ES-I3 (cell line): ENCODE measurements at regions not wholly inside any gene's neighbourhood (a gene's known extent, or its start where the extent isn't known, plus 50 kb on each side); places are given as distances from the start of the nearest gene placed in this dataset.

Experiments used
- H3K36me3 ChIP-seq: 2 replicates; pipeline ENCODE4 v1.6.1; 2013; ENCODE audit warnings: mild to moderate bottlenecking, low read length, control low read depth, moderate library complexity; ENCODE audit not compliant: insufficient read depth
- H3K4me1 ChIP-seq: 2 replicates; pipeline ENCODE4 v1.6.1; 2013; ENCODE audit warnings: mild to moderate bottlenecking, control low read depth, low read length; ENCODE audit not compliant: insufficient read depth
- H3K9ac ChIP-seq: 2 replicates; pipeline ENCODE4 v1.6.1; 2013; ENCODE audit warnings: low read depth, mild to moderate bottlenecking, low read length, moderate library complexity
- H3K9me3 ChIP-seq: 2 replicates; pipeline ENCODE4 v1.6.1; 2013; ENCODE audit warnings: mild to moderate bottlenecking, low read length, moderate library complexity; ENCODE audit not compliant: control insufficient read depth, insufficient read depth

- Histone ChIP-seq H3K9ac (no peak overlapping the region), H3K9me3 (no peaks in the 10 kb centered on the region), H3K4me1 (0 out of 2 replicates have a peak, but pooled peaks cover 11% of the 10 kb centered on the region), H3K36me3 (no peaks in the 10 kb centered on the region)
Measured at GRCh38 chr14:84804895-84805294, 725.0 kb upstream of the FLRT2 start.

- Histone ChIP-seq H3K36me3 (no peaks in the 10 kb centered on the region), H3K9me3 (no peaks in the 10 kb centered on the region), H3K4me1 (0 out of 2 replicates have a peak, but pooled peaks cover 11% of the 10 kb centered on the region), H3K9ac (no peak overlapping the region)
Measured at GRCh38 chr14:84806181-84806580, 723.8 kb upstream of the FLRT2 start.

DNA sequence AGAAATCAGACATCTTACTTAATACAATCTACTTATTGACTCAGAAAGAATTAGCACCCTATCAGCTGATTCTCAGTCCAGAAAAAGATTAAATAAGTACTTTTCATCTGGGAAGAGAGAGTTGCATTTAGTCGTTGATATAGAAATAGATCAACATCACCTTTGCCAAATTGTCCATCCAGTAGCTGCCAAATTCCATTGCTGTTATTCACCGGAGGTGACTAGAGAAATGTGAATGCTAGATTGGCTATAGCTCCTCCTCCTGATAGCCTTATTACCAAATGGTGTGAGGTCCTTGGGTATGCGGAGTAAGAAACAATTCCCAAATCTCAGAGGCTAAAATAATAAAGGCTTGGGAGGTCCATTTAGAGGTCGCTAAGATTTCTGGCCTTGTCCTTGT lies 723.3 kb upstream of the FLRT2 start:
- no peaks in the 10 kb centered on the region for H3K36me3 ChIP-seq
- no peak overlapping the region for H3K9ac ChIP-seq
- H3K9me3 ChIP-seq, result no peaks in the 10 kb centered on the region
- H3K4me1 ChIP-seq, result 0 out of 2 replicates have a peak, but pooled peaks cover 11% of the 10 kb centered on the region

DNA sequence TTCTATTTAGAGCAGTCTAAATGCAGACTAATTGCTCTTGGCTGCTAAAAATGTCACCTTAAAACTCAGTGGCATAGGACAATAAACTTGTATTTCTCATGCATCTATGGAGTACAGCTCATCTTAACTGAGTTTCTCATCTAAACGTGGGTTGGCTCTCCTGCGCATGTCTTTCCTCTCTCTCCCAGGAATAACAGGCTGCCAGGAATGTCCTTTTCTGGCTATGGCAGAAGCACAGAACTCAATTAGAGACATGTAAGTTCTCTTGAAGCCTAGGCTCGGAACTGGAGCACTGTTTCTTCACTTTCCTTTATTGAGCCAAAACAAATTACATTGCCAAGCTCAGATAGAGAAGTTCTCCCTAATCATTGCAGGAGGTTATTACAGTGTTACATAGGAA lies 722.3 kb upstream of the FLRT2 start:
- Histone ChIP-seq H3K36me3 (no peaks in the 10 kb centered on the region), H3K9ac (no peak overlapping the region), H3K9me3 (no peaks in the 10 kb centered on the region), H3K4me1 (0 out of 2 replicates have a peak, but pooled peaks cover 11% of the 10 kb centered on the region)

- Histone ChIP-seq H3K9me3 (no peaks in the 10 kb centered on the region), H3K9ac (no peak overlapping the region), H3K36me3 (no peaks in the 10 kb centered on the region), H3K4me1 (0 out of 2 replicates have a peak, but pooled peaks cover 11% of the 10 kb centered on the region)
Measured at GRCh38 chr14:84809158-84809557, 720.8 kb upstream of the FLRT2 start.

DNA sequence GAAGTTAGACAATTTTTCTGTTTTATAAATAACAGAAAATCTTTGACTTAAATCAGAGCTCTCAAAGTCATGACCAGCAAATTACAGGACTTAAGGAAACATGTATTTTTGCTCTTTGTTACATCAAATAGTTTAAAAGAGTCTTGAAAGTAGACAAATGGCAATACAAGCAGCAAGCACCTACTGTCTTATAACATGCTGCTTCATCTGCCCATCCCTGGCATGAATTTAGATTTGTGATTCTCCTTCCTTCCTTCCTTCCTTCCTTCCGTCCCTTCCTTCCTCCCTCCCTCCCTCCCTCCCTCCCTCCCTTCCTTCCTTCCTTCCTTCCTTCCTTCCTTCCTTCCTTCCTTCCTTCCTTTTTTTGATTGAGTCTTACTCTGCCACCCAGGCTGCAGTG lies 715.6 kb upstream of the FLRT2 start:
- Histone ChIP-seq H3K9ac (no peak overlapping the region), H3K4me1 (no peaks in the 10 kb centered on the region; the same call in 1 of the 2 replicates), H3K9me3 (no peaks in the 10 kb centered on the region), H3K36me3 (no peaks in the 10 kb centered on the region)

- Histone ChIP-seq H3K4me1 (peaks cover 9% of the 10 kb centered on the region), H3K9ac (no peak overlapping the region), H3K36me3 (no peaks in the 10 kb centered on the region), H3K9me3 (no peaks in the 10 kb centered on the region; the same call in 1 of the 2 replicates)
Measured at GRCh38 chr14:84819528-84819927, 710.4 kb upstream of the FLRT2 start.

DNA sequence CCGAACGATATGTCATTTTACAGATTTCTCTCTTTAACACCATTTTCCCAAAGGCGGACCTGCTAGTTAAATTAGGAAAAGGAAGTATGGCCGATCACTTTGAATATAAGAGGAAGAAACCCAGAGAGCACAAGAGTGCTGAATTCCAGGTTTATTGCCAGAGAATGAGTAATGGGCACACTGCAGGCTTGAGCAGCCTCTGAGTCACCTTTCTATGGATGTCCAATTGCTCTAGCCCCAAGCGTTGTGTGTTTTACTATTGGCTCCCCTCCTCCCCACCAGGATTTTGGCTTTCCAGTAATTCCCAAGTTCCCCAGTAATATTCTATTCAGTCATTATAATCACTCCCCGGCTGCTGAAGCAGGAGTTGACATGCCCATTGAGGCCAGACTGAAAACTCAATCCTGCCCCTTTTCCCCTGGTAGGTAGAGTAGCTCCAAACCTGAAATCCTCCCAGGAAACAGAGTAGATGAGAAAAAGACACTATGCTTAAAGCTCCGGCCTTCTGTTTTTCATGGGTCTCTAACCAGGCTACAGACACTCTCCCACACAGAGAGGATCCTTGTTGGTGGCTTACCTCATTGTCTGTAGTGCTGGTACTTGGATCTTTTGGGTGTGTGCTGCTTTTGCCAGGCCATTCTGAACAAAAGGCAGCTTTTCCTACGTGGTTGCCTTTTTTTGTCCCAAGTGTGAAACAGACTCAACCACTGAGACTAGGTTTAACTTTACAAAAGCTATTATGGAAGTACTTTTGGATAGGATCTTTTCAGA lies 704.3 kb upstream of the FLRT2 start:
- H3K4me1 ChIP-seq, result peaks cover 25% of the 10 kb centered on the region
- no peaks in the 10 kb centered on the region for H3K36me3 ChIP-seq
- H3K9ac ChIP-seq, result no peak overlapping the region; the same call in 1 of the 2 replicates
- no peaks in the 10 kb centered on the region; the same call in 1 of the 2 replicates for H3K9me3 ChIP-seq

DNA sequence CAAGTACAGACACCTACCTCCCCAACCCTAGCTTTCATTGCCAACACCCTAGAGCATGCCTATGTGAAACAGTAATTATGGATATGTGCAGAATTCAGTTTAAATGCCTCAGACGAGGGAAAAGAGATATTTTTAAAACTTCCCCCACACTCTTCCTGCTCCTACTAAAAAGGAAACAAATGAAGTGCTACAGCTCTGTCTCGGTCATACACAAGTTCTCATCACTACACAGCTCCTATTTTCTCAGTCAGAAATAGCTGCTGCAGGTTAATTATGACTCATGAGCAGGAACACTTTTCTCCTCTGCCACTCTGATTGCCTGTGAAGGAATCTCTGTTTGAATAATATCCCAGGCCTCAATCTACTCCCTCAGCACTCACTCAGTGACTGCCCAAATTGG lies 703.6 kb upstream of the FLRT2 start:
- no peaks in the 10 kb centered on the region; the same call in 1 of the 2 replicates for H3K9me3 ChIP-seq
- H3K4me1 ChIP-seq, result peaks cover 25% of the 10 kb centered on the region
- no peaks in the 10 kb centered on the region for H3K36me3 ChIP-seq
- H3K9ac ChIP-seq, result no peak overlapping the region

GRCh38 chr14:84850595-84850994 lies 679.3 kb upstream of the FLRT2 start:
- no peaks in the 10 kb centered on the region for H3K4me1 ChIP-seq
- H3K9ac ChIP-seq, result no peak overlapping the region
- H3K36me3 ChIP-seq, result no peaks in the 10 kb centered on the region
- H3K9me3 ChIP-seq, result no peaks in the 10 kb centered on the region

- Histone ChIP-seq H3K9me3 (no peaks in the 10 kb centered on the region), H3K9ac (no peak overlapping the region), H3K4me1 (no peaks in the 10 kb centered on the region), H3K36me3 (no peaks in the 10 kb centered on the region)
Measured at GRCh38 chr14:84856751-84857534, 673.0 kb upstream of the FLRT2 start.

GRCh38 chr14:84857571-84857970 lies 672.4 kb upstream of the FLRT2 start:
- Histone ChIP-seq H3K4me1 (no peaks in the 10 kb centered on the region), H3K9me3 (no peaks in the 10 kb centered on the region), H3K36me3 (no peaks in the 10 kb centered on the region), H3K9ac (no peak overlapping the region)

- Histone ChIP-seq H3K4me1 (no peaks in the 10 kb centered on the region), H3K9me3 (no peaks in the 10 kb centered on the region; the same call in 1 of the 2 replicates), H3K36me3 (no peaks in the 10 kb centered on the region), H3K9ac (no peak overlapping the region)
Measured at GRCh38 chr14:84859116-84859515, 670.8 kb upstream of the FLRT2 start.

GRCh38 chr14:84864548-84865271 lies 665.2 kb upstream of the FLRT2 start:
- Histone ChIP-seq H3K36me3 (no peaks in the 10 kb centered on the region), H3K9ac (no peak overlapping the region), H3K9me3 (no peaks in the 10 kb centered on the region; the same call in 1 of the 2 replicates), H3K4me1 (no peaks in the 10 kb centered on the region)
